ENCODE measurements at regions not wholly inside any gene's neighbourhood (a gene's known extent, or its start where the extent isn't known, plus 50 kb on each side); places are given as distances from the start of the nearest gene placed in this dataset.

- TF ChIP-seq CTCF (IDR thresholded peaks at IDR 0.05; ENCODE audit: low read depth, low read length, missing control alignments): no peak
- no peak overlapping the region for H3K4me3 ChIP-seq (replicated peaks; ENCODE audit: low read depth, low read length)
- no peak for DNase-seq (ENCODE audit: extremely low read depth, low read depth)
Observed at GRCh38 chr6:156175433-156175832, 601.7 kb upstream of the ARID1B start.

- no peak for TF ChIP-seq CTCF (IDR thresholded peaks at IDR 0.05; ENCODE audit: low read depth, low read length, missing control alignments)
- no peak overlapping the region for H3K4me3 ChIP-seq (replicated peaks; ENCODE audit: low read depth, low read length)
- no peak for DNase-seq (ENCODE audit: extremely low read depth, low read depth)
Observed at GRCh38 chr6:156174031-156174890, 602.9 kb upstream of the ARID1B start.

GRCh38 chr6:156169371-156169770, 607.8 kb upstream of the ARID1B start:
- TF ChIP-seq CTCF (IDR thresholded peaks at IDR 0.05; ENCODE audit: low read depth, low read length, missing control alignments): no peak
- H3K4me3 ChIP-seq (replicated peaks; ENCODE audit: low read depth, low read length): no peak overlapping the region
- DNase-seq (ENCODE audit: extremely low read depth, low read depth): no peak

- DNase-seq (ENCODE audit: extremely low read depth, low read depth): no peak
- no peak for TF ChIP-seq CTCF (IDR thresholded peaks at IDR 0.05; ENCODE audit: low read depth, low read length, missing control alignments)
- no peak overlapping the region for H3K4me3 ChIP-seq (replicated peaks; ENCODE audit: low read depth, low read length)
Observed at GRCh38 chr6:156167625-156168071, 609.5 kb upstream of the ARID1B start.

- DNase-seq (ENCODE audit: extremely low read depth, low read depth): no peak
- TF ChIP-seq CTCF (IDR thresholded peaks at IDR 0.05; ENCODE audit: low read depth, low read length, missing control alignments): no peak
Observed at GRCh38 chr6:156167016-156167624, 610.1 kb upstream of the ARID1B start.

GRCh38 chr6:156166093-156166492, 611.1 kb upstream of the ARID1B start:
- DNase-seq (ENCODE audit: extremely low read depth, low read depth): no peak
- no peak overlapping the region for H3K4me3 ChIP-seq (replicated peaks; ENCODE audit: low read depth, low read length)
- no peak for TF ChIP-seq CTCF (IDR thresholded peaks at IDR 0.05; ENCODE audit: low read depth, low read length, missing control alignments)

More at GRCh38 chr6:156167016-156167624, 610.1 kb upstream of the ARID1B start:
- no peak overlapping the region for H3K4me3 ChIP-seq (replicated peaks; ENCODE audit: low read depth, low read length)
